SW480 (cell line): ENCODE measurements at regions not wholly inside any gene's neighbourhood (a gene's known extent, or its start where the extent isn't known, plus 50 kb on each side); places are given as distances from the start of the nearest gene placed in this dataset.
"Not testable (repeated sequence)": the region's sequence is repeated elsewhere in the genome, so short reads cannot be mapped to it uniquely, and the experiment has no call there.

Experiments used
- DNase-seq: peaks from one replicate; pipeline ENCODE4 v3.0.0-alpha.2; 2016; ENCODE audit warnings: low spot score

- DNase-seq, result not testable (repeated sequence)
Observed at GRCh38 chr17:45554479-45554878, 64.0 kb upstream of the PLEKHM1 start.

- not testable (repeated sequence) for DNase-seq
Observed at GRCh38 chr17:45558821-45559220, 68.3 kb upstream of the PLEKHM1 start.

- DNase-seq, result not testable (repeated sequence)
Observed at GRCh38 chr17:45562868-45563267, 72.3 kb upstream of the PLEKHM1 start.

- not testable (repeated sequence) for DNase-seq
Observed at GRCh38 chr17:45563283-45563682, 72.8 kb upstream of the PLEKHM1 start.

GRCh38 chr17:45568275-45568674 is 77.8 kb upstream of the PLEKHM1 start:
- DNase-seq, result not testable (repeated sequence)

- DNase-seq, result peak; percentile 1
Observed at GRCh38 chr17:45573326-45573725, 82.8 kb upstream of the PLEKHM1 start.

GRCh38 chr17:45573924-45574770 is 83.6 kb upstream of the PLEKHM1 start:
- peak; percentile 0 for DNase-seq

- DNase-seq, result peak; percentile 0
Observed at GRCh38 chr17:45575126-45575885, 84.8 kb upstream of the PLEKHM1 start.

GRCh38 chr17:45576527-45577307 is 86.2 kb upstream of the PLEKHM1 start:
- DNase-seq, result not testable (repeated sequence)

- peak; percentile 1 for DNase-seq
Observed at GRCh38 chr17:45577571-45578279, 87.2 kb upstream of the PLEKHM1 start.

GRCh38 chr17:45578516-45579455 is 88.3 kb upstream of the PLEKHM1 start:
- peak; percentile 4 for DNase-seq

- DNase-seq, result peak; percentile 21
Observed at GRCh38 chr17:45579529-45580495, 89.3 kb upstream of the PLEKHM1 start.

GRCh38 chr17:45580924-45581323 is 90.4 kb upstream of the PLEKHM1 start:
- DNase-seq, result peak; percentile 10

- DNase-seq, result no peak
Observed at GRCh38 chr17:45581860-45582259, 91.3 kb upstream of the PLEKHM1 start.

GRCh38 chr17:45584092-45585036 is 93.8 kb upstream of the PLEKHM1 start:
- DNase-seq, result peak; percentile 96

- DNase-seq, result peak; percentile 93
Observed at GRCh38 chr17:45585037-45585733, 94.7 kb upstream of the PLEKHM1 start.
